SK-N-SH (cell line): ENCODE measurements at regions not wholly inside any gene's neighbourhood (a gene's known extent, or its start where the extent isn't known, plus 50 kb on each side); places are given as distances from the start of the nearest gene placed in this dataset.

Source experiments
- CTCF ChIA-PET: fragments of 300-600, 350-600 bp; formaldehyde crosslinking; extraction: SDS; loops from one replicate; lab custom pipeline; 2021; lab: Yijun Ruan, JAX
- POLR2A ChIA-PET: fragments of 350-600 bp; sonication (Branson Sonifier 250); formaldehyde crosslinking; extraction: SDS; loops from one replicate; lab custom pipeline; 2020; ENCODE audit warnings: antibody characterized with exemption, inconsistent platforms; lab: Yijun Ruan, JAX
- DNase-seq: peaks from one replicate; pipeline ENCODE4 v3.0.0; 2012
- H2AFZ ChIP-seq: fragments of 200-600 bp; sonication (generic); 2 replicates; pipeline ENCODE4 v1.8.1; 2016; ENCODE audit warnings: antibody characterized with exemption, mild to moderate bottlenecking, low read depth
- H3F3A ChIP-seq: fragments of 200-600 bp; sonication (generic); replicated peaks from 2 replicates; pipeline ENCODE3; 2016; ENCODE audit warnings: antibody characterized with exemption, mild to moderate bottlenecking; ENCODE audit not compliant: insufficient read depth
- H3K27ac ChIP-seq, 2 experiments: fragments of 200-500 bp in 1 of 2; fragments of 200-600 bp in 1 of 2; sonication (Bioruptor generic) in 1 of 2; sonication (generic), shearing (Covaris generic) in 1 of 2; 2 replicates each; pipeline versions ENCODE4 v1.5.1 to v1.6.1; 2014 to 2016; ENCODE audit warnings: low read depth in 2 of 2, inconsistent platforms in 1 of 2, low read length in 1 of 2, mild to moderate bottlenecking in 1 of 2, mixed read lengths in 1 of 2
- H3K27me3 ChIP-seq: fragments of 200-600 bp; sonication (generic), shearing (Covaris generic); 2 replicates; pipeline ENCODE4 v1.6.1; 2016; ENCODE audit warnings: mixed run types; ENCODE audit not compliant: insufficient read depth
- H3K36me3 ChIP-seq, 2 experiments: fragments of 200-500 bp in 1 of 2; fragments of 200-600 bp in 1 of 2; sonication (Bioruptor generic) in 1 of 2; sonication (generic) in 1 of 2; replicated peaks in 1 of 2; 2 replicates each; pipeline versions ENCODE3 to v1.5.1; 2014 to 2016; ENCODE audit warnings: low read length in 1 of 2, mild to moderate bottlenecking in 1 of 2; ENCODE audit not compliant: insufficient read depth in 2 of 2, control insufficient read depth in 1 of 2
- H3K4me1 ChIP-seq, 2 experiments: fragments of 200-500 bp in 1 of 2; fragments of 200-600 bp in 1 of 2; sonication (Bioruptor generic) in 1 of 2; sonication (generic), shearing (Covaris generic) in 1 of 2; 2 replicates each; pipeline versions ENCODE4 v1.5.1 to v1.6.1; 2014 to 2016; ENCODE audit warnings: low read depth in 1 of 2, low read length in 1 of 2, mixed run types in 1 of 2; ENCODE audit not compliant: insufficient read depth in 2 of 2, control insufficient read depth in 1 of 2
- H3K4me2 ChIP-seq: fragments of 200-600 bp; sonication (generic), shearing (Covaris generic); 2 replicates; pipeline ENCODE4 v1.6.1; 2017; ENCODE audit warnings: mixed run types
- H3K4me3 ChIP-seq, 2 experiments: fragments of 200-500 bp in 1 of 2; fragments of 200-600 bp in 1 of 2; sonication (Bioruptor generic) in 1 of 2; sonication (generic), shearing (Covaris generic) in 1 of 2; 2 replicates each; pipeline versions ENCODE4 v1.5.1 to v1.8.1; 2014 to 2016; ENCODE audit warnings: low read depth in 2 of 2, inconsistent platforms in 1 of 2, low read length in 1 of 2, mild to moderate bottlenecking in 1 of 2, mixed read lengths in 1 of 2, moderate library complexity in 1 of 2
- H3K79me2 ChIP-seq: fragments of 200-600 bp; sonication (generic); 2 replicates; pipeline ENCODE4 v1.8.1; 2017; ENCODE audit warnings: mild to moderate bottlenecking; ENCODE audit not compliant: insufficient read depth
- H3K9ac ChIP-seq: fragments of 200-600 bp; sonication (generic); 2 replicates; pipeline ENCODE4 v1.6.1; 2017; ENCODE audit warnings: mixed run types
- H3K9me2 ChIP-seq: fragments of 200-600 bp; sonication (generic); 2 replicates; pipeline ENCODE4 v1.6.1; 2017; ENCODE audit warnings: mixed run types
- H3K9me3 ChIP-seq: fragments of 200-600 bp; sonication (generic); 2 replicates; pipeline ENCODE4 v1.6.1; 2017; ENCODE audit warnings: mixed run types, mild to moderate bottlenecking, moderate library complexity
- H4K20me1 ChIP-seq: fragments of 200-600 bp; sonication (generic); 2 replicates; pipeline ENCODE4 v1.6.1; 2017; ENCODE audit warnings: mild to moderate bottlenecking, mixed run types; ENCODE audit not compliant: insufficient read depth
- ELF1 ChIP-seq: IDR thresholded peaks from 2 replicates; pipeline ENCODE4 v1.4.0; 2012
- FOSL2 ChIP-seq: IDR thresholded peaks from 2 replicates; pipeline ENCODE4 v1.4.0; 2012; ENCODE audit warnings: low read depth, mild to moderate bottlenecking, moderate library complexity, borderline replicate concordance
- FOXJ3 ChIP-seq: sonication (generic); formaldehyde crosslinking; IDR thresholded peaks from 2 replicates; pipeline ENCODE4 v1.5.1; 2020; ENCODE audit warnings: mild to moderate bottlenecking, missing genetic modification reagents
- FOXM1 ChIP-seq: IDR thresholded peaks from 2 replicates; pipeline ENCODE4 v1.4.0; 2012; ENCODE audit warnings: low read depth, mild to moderate bottlenecking
- MEF2A ChIP-seq: IDR thresholded peaks from 2 replicates; pipeline ENCODE4 v1.4.0; 2012; ENCODE audit warnings: low read depth, borderline replicate concordance
- MXI1 ChIP-seq: IDR thresholded peaks from 2 replicates; pipeline ENCODE4 v1.6.1; 2012; ENCODE audit warnings: mild to moderate bottlenecking, low read depth, low read length, improper control_type of control experiment
- NFIC ChIP-seq: IDR thresholded peaks from 2 replicates; pipeline ENCODE4 v1.4.0; 2012; ENCODE audit warnings: borderline replicate concordance
- NRF1 ChIP-seq: IDR thresholded peaks from 2 replicates; pipeline ENCODE4 v1.6.1; 2012; ENCODE audit warnings: low read depth, mild to moderate bottlenecking, low read length
- POLR2AphosphoS5 ChIP-seq: IDR thresholded peaks from 2 replicates; pipeline ENCODE4 v1.6.1; 2012; ENCODE audit warnings: low read depth, low read length
- RAD21 ChIP-seq: IDR thresholded peaks from 2 replicates; pipeline ENCODE4 v1.6.1; 2012; ENCODE audit warnings: mild to moderate bottlenecking, low read length
- RCOR1 ChIP-seq: fragments of 150-350 bp; IDR thresholded peaks from 2 replicates; pipeline ENCODE4 v1.6.1; 2017; ENCODE audit warnings: antibody characterized with exemption, low read length
- REST ChIP-seq: IDR thresholded peaks from 2 replicates; pipeline ENCODE4 v1.6.1; 2012; ENCODE audit warnings: mild to moderate bottlenecking, low read depth, low read length, moderate library complexity
- SIN3A ChIP-seq: IDR thresholded peaks from 2 replicates; pipeline ENCODE4 v1.6.1; 2012; ENCODE audit warnings: low read depth, mild to moderate bottlenecking, low read length, moderate library complexity, borderline replicate concordance
- SMC3 ChIP-seq: IDR thresholded peaks from 2 replicates; pipeline ENCODE4 v1.6.1; 2012; ENCODE audit warnings: low read depth, low read length, improper control_type of control experiment
- YY1 ChIP-seq: IDR thresholded peaks from 2 replicates; pipeline ENCODE4 v1.4.0; 2012; ENCODE audit warnings: low read depth, mild to moderate bottlenecking
- ZBTB33 ChIP-seq: IDR thresholded peaks from 2 replicates; pipeline ENCODE4 v1.4.0; 2012; ENCODE audit warnings: low read depth, borderline replicate concordance
- WGBS: methylation state at CpG from one replicate; pipeline ENCODE4 v1.1.6; 2017; ENCODE audit warnings: low lambda C conversion rate; 5-methylcytosine and 5-hydroxymethylcytosine counted together
- TF ChIP-seq, protein P1 (sequence below): IDR thresholded peaks from 2 replicates; pipeline ENCODE4 v1.4.0; 2012; ENCODE audit warnings: low read depth, borderline replicate concordance
- TF ChIP-seq, protein P2 (sequence below): fragments of 150-350 bp; IDR thresholded peaks from 2 replicates; pipeline ENCODE4 v1.6.1; 2016; ENCODE audit warnings: mild to moderate bottlenecking, low read depth, low read length

- TF ChIP-seq RCOR1 (no peak), FOXM1 (no peak)
- TF ChIP-seq, protein P1, sequence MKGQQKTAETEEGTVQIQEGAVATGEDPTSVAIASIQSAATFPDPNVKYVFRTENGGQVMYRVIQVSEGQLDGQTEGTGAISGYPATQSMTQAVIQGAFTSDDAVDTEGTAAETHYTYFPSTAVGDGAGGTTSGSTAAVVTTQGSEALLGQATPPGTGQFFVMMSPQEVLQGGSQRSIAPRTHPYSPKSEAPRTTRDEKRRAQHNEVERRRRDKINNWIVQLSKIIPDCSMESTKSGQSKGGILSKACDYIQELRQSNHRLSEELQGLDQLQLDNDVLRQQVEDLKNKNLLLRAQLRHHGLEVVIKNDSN: no peak
- Histone ChIP-seq H2AFZ (no peak overlapping the region), H3K27me3 (no peaks in the 10 kb centered on the region), H3K4me3 (no peak overlapping the region), H3K27ac (no peak overlapping the region), H3K4me1 (no peaks in the 10 kb centered on the region), H3F3A (no peaks in the 10 kb centered on the region), H3K9ac (no peak overlapping the region), H3K9me3 (no peaks in the 10 kb centered on the region), H3K36me3 (no peaks in the 10 kb centered on the region), H3K79me2 (no peaks in the 10 kb centered on the region), H4K20me1 (no peaks in the 10 kb centered on the region), H3K9me2 (no peaks in the 10 kb centered on the region), H3K4me2 (no peak overlapping the region)
- CTCF ChIA-PET: no interaction called here
- DNase-seq: no peak
- 2% methylated on average over 3 of the region's 3 CpGs for WGBS
- POLR2A ChIA-PET: no interaction called here
Measured at GRCh38 chrX:43019021-43019420, 241.1 kb upstream of the PPP1R2C start.

GRCh38 chrX:43025806-43026315 lies 247.9 kb upstream of the PPP1R2C start:
- Histone ChIP-seq H3K27ac (no peak overlapping the region), H3K4me3 (no peak overlapping the region), H3K27me3 (no peaks in the 10 kb centered on the region), H3F3A (no peaks in the 10 kb centered on the region), H2AFZ (no peak overlapping the region), H4K20me1 (no peaks in the 10 kb centered on the region), H3K4me1 (no peaks in the 10 kb centered on the region), H3K36me3 (no peaks in the 10 kb centered on the region), H3K9me2 (no peaks in the 10 kb centered on the region), H3K79me2 (no peaks in the 10 kb centered on the region), H3K9ac (no peak overlapping the region)
- DNase-seq: no peak
- CTCF ChIA-PET: no interaction called here
- WGBS: 0% methylated on average over 1 of the region's 1 CpG
- TF ChIP-seq MXI1 (no peak), MEF2A (no peak), NRF1 (no peak), POLR2AphosphoS5 (no peak), REST (no peak), RAD21 (no peak), NFIC (no peak), FOSL2 (no peak), ELF1 (no peak), ZBTB33 (no peak), SIN3A (no peak), FOXJ3 (CRISPR knock-in tag) (no peak), SMC3 (no peak), RCOR1 (no peak), YY1 (no peak), FOXM1 (no peak)
- TF ChIP-seq, protein P2, sequence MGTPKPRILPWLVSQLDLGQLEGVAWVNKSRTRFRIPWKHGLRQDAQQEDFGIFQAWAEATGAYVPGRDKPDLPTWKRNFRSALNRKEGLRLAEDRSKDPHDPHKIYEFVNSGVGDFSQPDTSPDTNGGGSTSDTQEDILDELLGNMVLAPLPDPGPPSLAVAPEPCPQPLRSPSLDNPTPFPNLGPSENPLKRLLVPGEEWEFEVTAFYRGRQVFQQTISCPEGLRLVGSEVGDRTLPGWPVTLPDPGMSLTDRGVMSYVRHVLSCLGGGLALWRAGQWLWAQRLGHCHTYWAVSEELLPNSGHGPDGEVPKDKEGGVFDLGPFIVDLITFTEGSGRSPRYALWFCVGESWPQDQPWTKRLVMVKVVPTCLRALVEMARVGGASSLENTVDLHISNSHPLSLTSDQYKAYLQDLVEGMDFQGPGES: no peak
- TF ChIP-seq, protein P1: no peak
- TF ChIP-seq, all 33 proteins: peak for 0
- Histone ChIP-seq H3K9me3 (no peaks in the 10 kb centered on the region), H3K4me2 (no peak overlapping the region)
- POLR2A ChIA-PET: no interaction called here
